OCI-LY1 (cell line): ENCODE measurements at regions not wholly inside any gene's neighbourhood (a gene's known extent, or its start where the extent isn't known, plus 50 kb on each side); places are given as distances from the start of the nearest gene placed in this dataset.

Experiments
- EZH2 ChIP-seq: fragments of 200-600 bp; sonication (generic), shearing (Covaris generic); IDR thresholded peaks from 2 replicates; pipeline ENCODE4 v1.8.0; 2017; ENCODE audit warnings: borderline replicate concordance, mixed run types, mild to moderate bottlenecking, antibody characterized with exemption, low read length, moderate library complexity, mixed read lengths
- TF ChIP-seq, protein P1 (sequence below): fragments of 200-600 bp; sonication (generic), shearing (Covaris generic); IDR thresholded peaks from 2 replicates; pipeline ENCODE4 v1.5.1; 2017; ENCODE audit warnings: mild to moderate bottlenecking, antibody characterized with exemption, low read length, moderate library complexity, mixed read lengths

DNA sequence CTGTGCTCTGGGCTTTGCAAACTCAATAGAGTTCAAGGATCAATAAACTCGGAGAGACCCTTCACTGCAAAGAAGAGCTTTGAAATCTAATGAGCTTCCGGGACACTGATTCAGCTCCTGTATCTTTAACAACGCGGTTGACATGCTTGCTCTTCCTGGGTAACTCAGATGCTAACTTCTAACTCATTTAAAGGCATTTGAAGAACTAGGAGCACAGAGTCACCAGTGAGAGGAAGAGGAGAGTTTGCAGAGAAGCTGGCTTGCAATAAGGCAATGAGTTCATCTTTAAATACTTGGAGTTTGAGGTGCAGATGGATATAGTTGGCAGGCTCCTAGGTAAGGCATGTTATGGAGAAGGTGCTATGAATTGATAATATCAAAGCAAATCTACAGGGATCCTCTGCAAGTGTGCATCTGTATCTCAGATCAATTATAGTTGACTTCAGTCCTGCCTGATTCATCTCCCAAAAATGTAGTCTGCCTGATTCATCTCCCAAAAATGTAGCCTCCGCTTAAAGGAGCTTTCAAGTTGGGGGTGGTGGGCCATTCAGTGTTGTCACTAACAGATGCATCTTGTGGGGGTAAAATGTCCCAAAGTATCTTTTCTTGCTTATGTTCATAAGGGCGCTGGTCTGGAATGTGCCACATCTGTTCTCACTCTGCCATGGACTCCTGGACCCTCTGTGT is 182.5 kb upstream of the PRSS58 start:
- TF ChIP-seq, protein P1, sequence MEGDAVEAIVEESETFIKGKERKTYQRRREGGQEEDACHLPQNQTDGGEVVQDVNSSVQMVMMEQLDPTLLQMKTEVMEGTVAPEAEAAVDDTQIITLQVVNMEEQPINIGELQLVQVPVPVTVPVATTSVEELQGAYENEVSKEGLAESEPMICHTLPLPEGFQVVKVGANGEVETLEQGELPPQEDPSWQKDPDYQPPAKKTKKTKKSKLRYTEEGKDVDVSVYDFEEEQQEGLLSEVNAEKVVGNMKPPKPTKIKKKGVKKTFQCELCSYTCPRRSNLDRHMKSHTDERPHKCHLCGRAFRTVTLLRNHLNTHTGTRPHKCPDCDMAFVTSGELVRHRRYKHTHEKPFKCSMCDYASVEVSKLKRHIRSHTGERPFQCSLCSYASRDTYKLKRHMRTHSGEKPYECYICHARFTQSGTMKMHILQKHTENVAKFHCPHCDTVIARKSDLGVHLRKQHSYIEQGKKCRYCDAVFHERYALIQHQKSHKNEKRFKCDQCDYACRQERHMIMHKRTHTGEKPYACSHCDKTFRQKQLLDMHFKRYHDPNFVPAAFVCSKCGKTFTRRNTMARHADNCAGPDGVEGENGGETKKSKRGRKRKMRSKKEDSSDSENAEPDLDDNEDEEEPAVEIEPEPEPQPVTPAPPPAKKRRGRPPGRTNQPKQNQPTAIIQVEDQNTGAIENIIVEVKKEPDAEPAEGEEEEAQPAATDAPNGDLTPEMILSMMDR, result no peak
- TF ChIP-seq EZH2, result no peak
